SK-N-SH treated with all-trans-retinoic acid at 6 μM for 48 hours (cell line): ENCODE measurements at regions not wholly inside any gene's neighbourhood (a gene's known extent, or its start where the extent isn't known, plus 50 kb on each side); places are given as distances from the start of the nearest gene placed in this dataset.

Source experiments
- ATAC-seq: fragments of 200-7000 bp; cut with Tn5 transposase; 3 replicates; pipeline ENCODE4 v1.9.1; 2020; ENCODE audit warnings: mild to moderate bottlenecking, moderate library complexity
- ARNTL ChIP-seq: fragments of 450-650 bp; formaldehyde crosslinking; IDR thresholded peaks from 2 replicates; pipeline ENCODE4 v1.5.0; 2020; ENCODE audit warnings: low read depth, mild to moderate bottlenecking, moderate library complexity, borderline replicate concordance
- BACH2 ChIP-seq: fragments of 250-450 bp; sonication (Bioruptor Pico); IDR thresholded peaks from 2 replicates; pipeline ENCODE4 v1.9.0; 2021; ENCODE audit warnings: mild to moderate bottlenecking, borderline replicate concordance
- CREB5 ChIP-seq: fragments of 250-450 bp; sonication (Bioruptor Pico); IDR thresholded peaks from 2 replicates; pipeline ENCODE4 v1.5.1; 2020; ENCODE audit warnings: low read depth, mild to moderate bottlenecking, moderate library complexity
- CSDC2 ChIP-seq: fragments of 250-450 bp; sonication (Bioruptor Pico); IDR thresholded peaks from 2 replicates; pipeline ENCODE4 v1.5.0; 2020; ENCODE audit warnings: mild to moderate bottlenecking, moderate library complexity
- ESRRG ChIP-seq: fragments of 250-450 bp; sonication (Bioruptor Pico); IDR thresholded peaks from 2 replicates; pipeline ENCODE4 v1.6.1; 2021; ENCODE audit warnings: mild to moderate bottlenecking
- GLIS3 ChIP-seq: fragments of 250-450 bp; sonication (Bioruptor Pico); IDR thresholded peaks from 2 replicates; pipeline ENCODE4 v1.5.0; 2020; ENCODE audit warnings: mild to moderate bottlenecking, moderate library complexity
- ISL1 ChIP-seq: fragments of 250-450 bp; sonication (Bioruptor Pico); IDR thresholded peaks from 2 replicates; pipeline ENCODE4 v2.1.2; 2022; ENCODE audit warnings: mild to moderate bottlenecking, moderate library complexity
- OSR1 ChIP-seq: fragments of 250-450 bp; sonication (Bioruptor Pico); IDR thresholded peaks from 2 replicates; pipeline ENCODE4 v1.8.0; 2022; ENCODE audit warnings: moderate library complexity, mild to moderate bottlenecking, inconsistent platforms
- PATZ1 ChIP-seq: fragments of 250-450 bp; sonication (Bioruptor Pico); IDR thresholded peaks from 2 replicates; pipeline ENCODE4 v1.8.0; 2020; ENCODE audit warnings: mild to moderate bottlenecking, moderate library complexity, borderline replicate concordance
- POU6F1 ChIP-seq: fragments of 250-450 bp; sonication (Bioruptor Pico); IDR thresholded peaks from 2 replicates; pipeline ENCODE4 v1.8.0; 2021; ENCODE audit warnings: low read depth, mild to moderate bottlenecking, moderate library complexity, borderline replicate concordance
- PPARA ChIP-seq: fragments of 250-450 bp; sonication (Bioruptor Pico); IDR thresholded peaks from 2 replicates; pipeline ENCODE4 v1.5.0; 2020; ENCODE audit warnings: mild to moderate bottlenecking, borderline replicate concordance
- RARB ChIP-seq: fragments of 250-450 bp; sonication (Bioruptor Pico); IDR thresholded peaks from 2 replicates; pipeline ENCODE4 v1.8.0; 2021; ENCODE audit warnings: mild to moderate bottlenecking, moderate library complexity
- SNAI2 ChIP-seq: fragments of 250-450 bp; sonication (Bioruptor Pico); IDR thresholded peaks from 2 replicates; pipeline ENCODE4 v1.5.0; 2020; ENCODE audit warnings: mild to moderate bottlenecking, moderate library complexity
- TCF4 ChIP-seq: fragments of 250-450 bp; sonication (Bioruptor Pico); IDR thresholded peaks from 2 replicates; pipeline ENCODE4 v1.8.0; 2021; ENCODE audit warnings: mild to moderate bottlenecking, moderate library complexity, borderline replicate concordance
- TOX ChIP-seq: fragments of 250-450 bp; sonication (Bioruptor Pico); IDR thresholded peaks from 2 replicates; pipeline ENCODE4 v1.8.0; 2021; ENCODE audit warnings: mild to moderate bottlenecking, moderate library complexity, borderline replicate concordance
- TSHZ2 ChIP-seq: fragments of 250-450 bp; sonication (Bioruptor Pico); IDR thresholded peaks from 2 replicates; pipeline ENCODE4 v1.5.0; 2020; ENCODE audit warnings: mild to moderate bottlenecking, moderate library complexity
- ZFP3 ChIP-seq: fragments of 250-450 bp; sonication (Bioruptor Pico); IDR thresholded peaks from 2 replicates; pipeline ENCODE4 v1.5.0; 2020; ENCODE audit warnings: mild to moderate bottlenecking, moderate library complexity
- ZFP30 ChIP-seq: fragments of 450-650 bp; formaldehyde crosslinking; IDR thresholded peaks from 2 replicates; pipeline ENCODE4 v1.5.0; 2022; ENCODE audit warnings: mild to moderate bottlenecking, moderate library complexity
- ZNF565 ChIP-seq: fragments of 450-650 bp; formaldehyde crosslinking; conservative IDR thresholded peaks from 2 replicates; pipeline ENCODE4 v1.5.0; 2020; ENCODE audit warnings: low read depth, mild to moderate bottlenecking, moderate library complexity
- ZNF70 ChIP-seq: fragments of 450-650 bp; formaldehyde crosslinking; IDR thresholded peaks from 2 replicates; pipeline ENCODE4 v1.5.0; 2020; ENCODE audit warnings: mild to moderate bottlenecking, moderate library complexity
- ZNF8 ChIP-seq: fragments of 450-650 bp; formaldehyde crosslinking; IDR thresholded peaks from 2 replicates; pipeline ENCODE4 v1.5.0; 2020; ENCODE audit warnings: mild to moderate bottlenecking, moderate library complexity

- no peak for TF ChIP-seq TSHZ2 (CRISPR knock-in tag)
- TF ChIP-seq PPARA (CRISPR knock-in tag): no peak
- no peak for TF ChIP-seq CSDC2 (CRISPR knock-in tag)
- no peak for TF ChIP-seq ZNF565 (CRISPR knock-in tag)
- TF ChIP-seq OSR1 (CRISPR knock-in tag): no peak
- no peak for TF ChIP-seq ZFP30 (CRISPR knock-in tag)
- TF ChIP-seq SNAI2 (CRISPR knock-in tag): no peak
- TF ChIP-seq RARB (CRISPR knock-in tag): no peak
- TF ChIP-seq ZNF70 (CRISPR knock-in tag): no peak
- no peak for TF ChIP-seq ESRRG (CRISPR knock-in tag)
- no peak for TF ChIP-seq BACH2 (CRISPR knock-in tag)
- no peak for TF ChIP-seq ISL1 (CRISPR knock-in tag)
- TF ChIP-seq CREB5: no peak
- TF ChIP-seq ZFP3 (CRISPR knock-in tag): no peak
- TF ChIP-seq ZNF8 (CRISPR knock-in tag): no peak
- TF ChIP-seq TCF4 (CRISPR knock-in tag): no peak
- no peak for TF ChIP-seq ARNTL
- ATAC-seq: no peak
Measured at GRCh38 chr6:122075917-122076316, 323.5 kb upstream of the HSF2 start.

- no peak for ATAC-seq
- TF ChIP-seq ESRRG (CRISPR knock-in tag) (no peak), ZNF70 (CRISPR knock-in tag) (no peak), ARNTL (no peak), OSR1 (CRISPR knock-in tag) (no peak), ZNF8 (CRISPR knock-in tag) (no peak), ZNF565 (CRISPR knock-in tag) (no peak), ZFP3 (CRISPR knock-in tag) (no peak), TCF4 (CRISPR knock-in tag) (no peak), GLIS3 (no peak), PATZ1 (CRISPR knock-in tag) (no peak)
Measured at GRCh38 chr6:122077603-122078002, 321.8 kb upstream of the HSF2 start.

- TF ChIP-seq TOX (CRISPR knock-in tag) (no peak), GLIS3 (no peak), PATZ1 (CRISPR knock-in tag) (no peak), ESRRG (CRISPR knock-in tag) (no peak), POU6F1 (CRISPR knock-in tag) (no peak), PPARA (CRISPR knock-in tag) (no peak), ZNF8 (CRISPR knock-in tag) (no peak), ZNF70 (CRISPR knock-in tag) (no peak), ZFP30 (CRISPR knock-in tag) (no peak)
- no peak for ATAC-seq
Measured at GRCh38 chr6:122078481-122078880, 321.0 kb upstream of the HSF2 start.
